MV-4-11 (cell line): ENCODE measurements at regions not wholly inside any gene's neighbourhood (a gene's known extent, or its start where the extent isn't known, plus 50 kb on each side); places are given as distances from the start of the nearest gene placed in this dataset.
A peak's percentile ranks its signal among the peaks of the same experiment; 100 is the strongest.

Experiments
- DNase-seq: peaks from one replicate; lab custom pipeline; 2025; lab: John Stamatoyannopoulos, UW

GRCh38 chr7:117973975-117974374 is 100.7 kb upstream of the CTTNBP2 start:
- DNase-seq: no peak

GRCh38 chr7:117974891-117975290 is 101.7 kb upstream of the CTTNBP2 start:
- no peak for DNase-seq

- no peak for DNase-seq
Measured at GRCh38 chr7:117975476-117975875, 102.2 kb upstream of the CTTNBP2 start.

GRCh38 chr7:117979954-117980497 is 106.8 kb upstream of the CTTNBP2 start:
- no peak for DNase-seq

- peak; percentile 5 for DNase-seq
Measured at GRCh38 chr7:117982071-117983055, 109.1 kb upstream of the CTTNBP2 start.

- no peak for DNase-seq
Measured at GRCh38 chr7:117986645-117987269, 113.5 kb upstream of the CTTNBP2 start.

GRCh38 chr7:117990834-117991233 is 117.6 kb upstream of the CTTNBP2 start:
- no peak for DNase-seq

- DNase-seq: no peak
Measured at GRCh38 chr7:117992635-117993376, 119.6 kb upstream of the CTTNBP2 start.

GRCh38 chr7:117993377-117994003 is 120.2 kb upstream of the CTTNBP2 start:
- peak; percentile 12 for DNase-seq

GRCh38 chr7:117995850-117996650 is 122.8 kb upstream of the CTTNBP2 start:
- DNase-seq: peak; percentile 17

- DNase-seq: no peak
Measured at GRCh38 chr7:117997862-117998825, 124.9 kb upstream of the CTTNBP2 start.

GRCh38 chr7:118000480-118001202 is 127.4 kb upstream of the CTTNBP2 start:
- no peak for DNase-seq

GRCh38 chr7:118003476-118003875 is 130.2 kb upstream of the CTTNBP2 start:
- DNase-seq: no peak

- no peak for DNase-seq
Measured at GRCh38 chr7:118005026-118005425, 131.8 kb upstream of the CTTNBP2 start.

GRCh38 chr7:118006979-118007378 is 133.7 kb upstream of the CTTNBP2 start:
- DNase-seq: no peak

- DNase-seq: no peak
Measured at GRCh38 chr7:118009419-118009818, 136.2 kb upstream of the CTTNBP2 start.

- no peak for DNase-seq
Measured at GRCh38 chr7:118011652-118012051, 138.4 kb upstream of the CTTNBP2 start.

GRCh38 chr7:118013252-118014010 is 140.2 kb upstream of the CTTNBP2 start:
- DNase-seq: no peak
